Stimulated activated CD4-positive, alpha-beta T cell treated with anti-CD3 and anti-CD28 coated beads, Interleukin-12 subunit alpha, Interleukin-12 subunit beta, amount 100 ng/mL, for 4 hours (primary cell): ENCODE measurements at regions not wholly inside any gene's neighbourhood (a gene's known extent, or its start where the extent isn't known, plus 50 kb on each side); places are given as distances from the start of the nearest gene placed in this dataset.

ENCODE experiments used
- DNase-seq: peaks from one replicate; pipeline ENCODE4 v3.0.0-alpha.2; 2020

DNA sequence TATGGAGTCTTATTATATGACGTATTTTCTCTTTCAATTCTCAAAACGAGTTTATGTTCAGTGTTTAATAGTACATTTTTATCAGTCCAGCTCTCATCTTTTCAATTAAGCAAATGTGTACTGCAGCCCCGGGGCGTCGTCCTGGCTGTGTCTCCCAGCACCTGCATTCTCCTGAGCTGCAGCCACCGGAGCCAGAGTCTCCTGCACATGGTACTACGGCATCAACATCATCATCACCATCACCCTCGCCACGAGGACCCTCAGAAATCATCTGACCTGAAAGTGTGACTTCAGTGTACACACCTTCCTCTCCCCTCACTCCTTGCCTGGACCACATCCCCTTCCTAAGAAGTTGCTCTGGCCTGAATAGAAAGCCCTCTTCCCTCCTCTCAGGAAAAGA, 267.7 kb upstream of the ARID1B start:
- no peak for DNase-seq

DNA sequence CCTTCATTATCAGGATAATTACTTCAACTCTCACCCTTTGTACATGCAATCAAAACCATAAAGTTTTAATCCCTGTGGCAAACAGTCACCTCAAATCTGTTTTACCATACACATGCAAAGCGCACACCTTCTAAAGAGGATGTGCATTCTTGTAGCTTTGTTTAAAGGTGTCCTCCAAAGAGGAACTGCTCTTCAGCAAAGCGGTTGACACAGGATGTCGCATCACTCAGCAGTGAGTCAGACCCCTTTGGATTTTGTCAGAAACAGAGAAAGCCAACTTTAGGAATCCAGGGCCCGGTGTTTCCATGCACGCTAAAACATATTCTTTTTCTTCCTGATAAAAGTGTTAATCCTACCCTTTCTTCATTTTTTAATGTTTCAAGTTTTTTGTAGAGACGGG, 268.3 kb upstream of the ARID1B start:
- no peak for DNase-seq

DNA sequence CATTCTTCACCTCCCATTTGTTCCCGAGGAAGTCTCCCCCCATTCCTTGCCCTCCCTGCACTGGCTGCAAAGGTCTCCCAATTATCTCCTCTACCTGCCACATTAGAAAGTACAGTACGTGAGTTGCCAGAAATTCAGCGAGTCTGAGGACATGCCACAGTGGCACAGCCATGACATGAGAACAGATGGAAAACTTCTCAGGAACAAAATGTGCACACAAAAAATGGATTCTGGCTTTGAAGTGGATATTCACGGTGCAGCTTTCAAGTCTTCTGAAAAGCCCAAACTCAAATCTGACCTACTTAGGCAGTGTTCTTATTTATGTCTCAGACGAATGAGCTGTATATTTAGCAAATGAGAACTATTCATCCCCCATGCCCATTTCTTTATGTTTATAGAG, 269.1 kb upstream of the ARID1B start:
- DNase-seq, result no peak

GRCh38 chr6:156507656-156508055, 269.5 kb upstream of the ARID1B start:
- no peak for DNase-seq

DNA sequence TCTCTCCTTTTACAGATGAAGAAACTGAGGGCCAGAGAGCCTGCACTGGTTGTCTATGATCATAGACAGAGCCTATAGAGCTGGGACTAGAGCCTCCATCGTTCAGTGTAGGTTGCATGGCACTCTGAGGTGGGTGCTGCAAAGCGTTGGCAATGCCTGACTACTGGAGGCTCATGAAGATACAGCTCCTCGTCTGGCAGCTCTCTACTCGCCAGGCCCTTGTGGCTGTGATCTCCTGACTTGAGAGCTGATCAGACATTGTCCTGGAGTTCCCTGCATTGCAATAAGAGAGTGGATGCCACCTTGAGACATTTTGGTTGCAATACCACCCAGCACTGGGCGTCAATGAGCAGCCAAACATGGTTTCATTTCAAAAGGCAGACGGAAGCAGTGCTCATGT, 270.1 kb upstream of the ARID1B start:
- DNase-seq, result no peak

GRCh38 chr6:156502969-156503504, 274.1 kb upstream of the ARID1B start:
- DNase-seq, result no peak

- no peak for DNase-seq
Measured at GRCh38 chr6:156497618-156498017, 279.6 kb upstream of the ARID1B start.

DNA sequence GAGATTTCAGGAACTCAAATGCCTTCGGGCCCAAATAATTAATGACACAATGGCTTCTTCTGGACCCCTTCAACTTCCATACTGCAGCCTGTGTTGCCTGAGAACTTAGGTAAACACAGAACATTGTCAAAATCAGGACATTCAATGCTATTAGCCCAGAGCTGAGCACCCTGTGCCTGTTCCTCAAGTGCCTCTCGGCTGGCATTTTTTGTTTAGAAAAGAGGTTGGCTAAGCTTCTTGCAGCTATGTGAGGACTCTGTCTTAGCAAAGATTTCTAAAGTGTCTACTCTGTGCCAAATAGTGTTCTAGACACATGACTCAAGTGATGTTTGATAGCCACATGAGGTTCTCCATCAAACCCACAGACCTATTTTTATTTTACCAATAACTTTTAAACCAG, 289.3 kb upstream of the ARID1B start:
- DNase-seq, result no peak

DNA sequence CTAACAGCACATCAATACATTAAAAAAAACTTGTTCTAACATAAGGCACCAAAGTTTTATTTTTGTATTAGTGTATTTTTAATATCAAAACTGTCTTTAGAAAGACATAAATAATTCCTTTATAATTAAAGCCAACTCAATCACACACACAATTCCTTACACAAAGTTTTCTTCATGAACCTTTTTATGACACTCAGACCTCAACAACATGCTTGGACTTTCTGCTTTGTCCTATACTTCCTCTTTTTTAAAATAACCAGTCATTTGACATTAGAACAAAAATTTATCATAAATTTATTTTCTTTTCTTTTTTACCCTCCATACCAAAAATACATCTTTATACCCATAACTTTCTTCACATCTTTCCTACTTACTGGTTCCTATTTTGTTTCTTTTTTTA, 292.0 kb upstream of the ARID1B start:
- no peak for DNase-seq

- DNase-seq, result no peak
Measured at GRCh38 chr6:156474507-156475120, 302.6 kb upstream of the ARID1B start.

GRCh38 chr6:156471000-156471399, 306.2 kb upstream of the ARID1B start:
- DNase-seq, result no peak

DNA sequence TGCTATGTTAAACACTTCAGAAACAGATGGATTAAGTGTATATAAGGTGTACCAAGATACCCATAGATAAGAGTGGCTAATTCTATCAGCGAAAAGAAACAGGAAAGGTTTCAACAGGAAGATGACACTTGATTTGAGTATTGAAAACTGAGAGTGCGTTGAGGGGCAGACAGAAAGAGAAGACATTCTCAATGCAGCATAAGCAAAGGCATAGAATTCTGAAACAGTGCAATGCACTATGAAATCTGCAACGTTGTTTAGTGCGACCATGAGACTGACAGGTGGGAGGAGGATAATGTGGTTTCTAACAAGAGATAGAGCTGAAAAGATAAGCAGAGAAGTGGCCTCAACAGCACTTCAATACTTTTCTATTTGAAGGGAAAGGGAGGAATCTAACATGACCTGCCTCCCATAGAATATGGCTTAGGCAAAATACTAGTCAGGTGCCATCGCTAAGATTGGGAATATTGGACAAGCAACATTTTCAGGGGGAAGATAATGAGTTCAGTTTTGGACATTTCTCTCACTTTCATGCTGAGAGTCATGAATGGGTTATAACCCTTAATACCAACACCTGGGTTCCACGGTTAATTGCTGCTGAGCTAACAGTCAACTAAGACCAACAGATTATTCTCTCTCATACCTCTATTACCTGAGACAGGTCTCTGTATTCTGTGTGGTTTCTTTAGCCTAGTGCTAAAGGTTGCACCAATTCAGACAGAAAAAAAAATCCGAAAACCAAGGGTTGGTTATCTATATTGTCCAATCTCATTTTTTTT, 312.9 kb upstream of the ARID1B start:
- no peak for DNase-seq

GRCh38 chr6:156461647-156462046, 315.5 kb upstream of the ARID1B start:
- DNase-seq, result no peak

- DNase-seq, result no peak
Measured at GRCh38 chr6:156457601-156458000, 319.6 kb upstream of the ARID1B start.

DNA sequence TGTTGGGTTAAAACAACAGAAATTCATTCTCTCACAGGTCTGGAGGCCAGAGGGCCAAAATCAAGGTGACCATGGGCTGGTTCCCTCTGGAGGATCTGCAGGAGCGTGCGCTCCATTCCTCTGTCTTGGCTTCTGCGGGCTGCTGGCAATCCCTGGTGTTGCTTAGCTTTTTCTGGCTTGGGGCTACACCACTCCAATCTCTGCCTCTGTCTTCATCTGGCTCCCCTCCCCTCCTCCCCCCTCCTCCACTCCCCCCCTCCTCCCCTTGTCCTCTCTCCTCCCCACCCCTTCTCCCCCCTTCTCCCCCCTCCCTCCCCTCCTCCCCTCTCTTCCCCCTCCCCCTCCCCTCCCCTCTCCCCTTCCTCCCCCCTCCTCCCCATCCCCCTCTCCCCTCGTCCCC, 321.3 kb upstream of the ARID1B start:
- no peak for DNase-seq

DNA sequence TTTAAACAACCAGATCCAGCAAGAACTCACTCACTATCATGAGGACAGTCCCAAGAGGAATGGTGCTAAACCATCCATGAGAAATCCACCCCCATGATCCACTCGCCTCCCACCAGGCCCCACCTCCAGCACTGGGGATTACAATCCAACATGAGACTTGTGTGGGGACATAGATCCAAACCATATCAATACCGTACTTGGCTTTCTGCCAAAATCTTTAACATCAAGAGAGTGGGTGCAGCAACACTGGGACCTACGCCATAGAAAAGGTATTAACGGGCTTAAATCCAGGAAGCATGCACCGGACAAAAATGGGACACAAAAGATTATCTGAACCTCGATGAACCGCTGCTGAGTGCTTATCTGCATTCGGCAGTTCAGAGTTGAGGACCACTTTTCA, 322.3 kb upstream of the ARID1B start:
- no peak for DNase-seq

DNA sequence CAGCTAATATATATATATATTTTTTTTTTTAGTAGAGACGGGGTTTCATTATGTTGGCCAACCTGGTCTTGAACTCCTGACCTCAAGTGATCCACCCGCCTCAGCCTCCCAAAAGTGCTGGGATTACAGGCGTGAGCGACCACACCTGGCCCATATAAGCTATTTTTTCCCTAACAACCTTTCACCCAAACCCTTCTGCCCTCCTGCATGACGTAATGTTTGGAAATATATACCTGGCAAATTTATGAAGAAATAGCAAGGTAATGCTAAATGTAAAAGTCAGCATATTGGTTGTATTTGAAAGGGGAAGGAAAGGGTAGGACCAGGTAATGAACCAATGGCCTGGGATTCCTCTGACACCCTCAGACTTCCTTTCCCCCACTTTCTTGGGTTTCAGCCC, 325.5 kb upstream of the ARID1B start:
- DNase-seq, result no peak

GRCh38 chr6:156451088-156451487, 326.1 kb upstream of the ARID1B start:
- DNase-seq, result no peak

GRCh38 chr6:156450421-156450820, 326.8 kb upstream of the ARID1B start:
- DNase-seq, result no peak

DNA sequence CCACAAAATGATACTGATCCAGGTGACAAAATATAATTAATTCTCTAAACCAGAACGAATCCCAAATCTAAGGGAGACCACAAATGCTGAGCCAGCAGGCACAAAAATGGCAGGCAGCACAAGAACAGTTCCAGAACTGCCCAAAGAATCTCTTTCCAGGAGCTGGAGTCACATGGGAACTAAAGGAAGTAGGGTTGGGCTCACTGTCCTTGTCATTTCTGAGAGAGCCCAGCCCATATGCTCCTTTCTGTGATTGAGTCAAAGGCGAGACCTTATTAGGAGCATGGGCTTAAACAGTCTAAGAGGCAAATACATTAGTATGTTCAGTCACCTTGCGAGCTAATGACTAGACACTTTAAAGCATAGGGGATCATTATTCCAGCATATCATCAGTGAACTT, 327.6 kb upstream of the ARID1B start:
- no peak for DNase-seq

GRCh38 chr6:156449128-156449527, 328.1 kb upstream of the ARID1B start:
- no peak for DNase-seq

GRCh38 chr6:156448579-156448978, 328.6 kb upstream of the ARID1B start:
- DNase-seq, result no peak

DNA sequence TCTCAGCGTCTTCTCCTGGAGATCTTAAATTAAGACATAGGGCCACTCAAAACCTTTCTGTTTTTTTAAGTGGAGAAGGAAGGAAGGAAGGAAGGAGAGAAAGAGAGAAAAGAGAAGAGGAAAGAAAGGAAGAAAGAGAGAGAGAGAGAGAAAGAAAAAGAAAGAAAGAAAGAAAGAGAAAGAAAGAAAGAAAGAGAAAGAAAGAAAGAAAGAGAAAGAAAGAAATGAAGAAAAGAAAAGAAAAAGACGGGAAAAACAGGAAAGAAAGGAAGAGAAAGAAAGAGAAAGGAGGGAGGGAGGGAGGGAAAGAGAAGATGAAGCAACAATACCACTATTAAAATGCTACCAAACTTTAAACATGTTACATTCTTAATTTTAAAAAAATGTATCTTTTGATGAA, 336.5 kb upstream of the ARID1B start:
- DNase-seq, result no peak

- no peak for DNase-seq
Measured at GRCh38 chr6:156438350-156438923, 338.7 kb upstream of the ARID1B start.
